GM18861 (cell line): ENCODE measurements at regions not wholly inside any gene's neighbourhood (a gene's known extent, or its start where the extent isn't known, plus 50 kb on each side); places are given as distances from the start of the nearest gene placed in this dataset.

Source experiments
- ATAC-seq: cut with Tn5 transposase; IDR thresholded peaks from one replicate; pipeline ENCODE4 v1.9.1; 2021; ENCODE audit not compliant: unreplicated experiment

- no peak for ATAC-seq
Measured at GRCh38 chr10:28853195-28853594, 175.9 kb downstream of the BAMBI start.

- ATAC-seq, result no peak
Measured at GRCh38 chr10:28857164-28857563, 179.8 kb downstream of the BAMBI start.

GRCh38 chr10:28858646-28859045, 181.3 kb downstream of the BAMBI start:
- no peak for ATAC-seq

- no peak for ATAC-seq
Measured at GRCh38 chr10:28859791-28860190, 182.5 kb downstream of the BAMBI start.

GRCh38 chr10:28862219-28862618, 184.9 kb downstream of the BAMBI start:
- ATAC-seq, result no peak

GRCh38 chr10:28869606-28870201, 192.4 kb downstream of the BAMBI start:
- ATAC-seq, result no peak

GRCh38 chr10:28871665-28872064, 194.3 kb downstream of the BAMBI start:
- no peak for ATAC-seq

GRCh38 chr10:28872587-28873165, 195.4 kb downstream of the BAMBI start:
- ATAC-seq, result no peak

- ATAC-seq, result no peak
Measured at GRCh38 chr10:28873540-28873939, 196.2 kb downstream of the BAMBI start.

- no peak for ATAC-seq
Measured at GRCh38 chr10:28874210-28874609, 196.9 kb downstream of the BAMBI start.

- ATAC-seq, result no peak
Measured at GRCh38 chr10:28875549-28876081, 198.3 kb downstream of the BAMBI start.

- no peak for ATAC-seq
Measured at GRCh38 chr10:28878236-28878970, 201.1 kb downstream of the BAMBI start.

- no peak for ATAC-seq
Measured at GRCh38 chr10:28879246-28879645, 201.9 kb downstream of the BAMBI start.

- no peak for ATAC-seq
Measured at GRCh38 chr10:28879875-28880682, 202.8 kb downstream of the BAMBI start.

GRCh38 chr10:28880683-28880950, 203.3 kb downstream of the BAMBI start:
- ATAC-seq, result no peak

GRCh38 chr10:28881171-28881882, 204.0 kb downstream of the BAMBI start:
- ATAC-seq, result no peak

GRCh38 chr10:28883741-28884423, 206.6 kb downstream of the BAMBI start:
- ATAC-seq, result no peak

GRCh38 chr10:28890121-28890950, 213.0 kb downstream of the BAMBI start:
- ATAC-seq, result no peak

- no peak for ATAC-seq
Measured at GRCh38 chr10:28891058-28891713, 213.9 kb downstream of the BAMBI start.
